Neural cell (in vitro differentiated cells): ENCODE measurements at regions not wholly inside any gene's neighbourhood (a gene's known extent, or its start where the extent isn't known, plus 50 kb on each side); places are given as distances from the start of the nearest gene placed in this dataset.

Experiments used
- H2AFZ ChIP-seq: fragments of 200-600, 300-800 bp; sonication (generic), shearing (Covaris generic); 2 replicates; pipeline ENCODE4 v1.6.0; 2014; ENCODE audit warnings: low read depth, mild to moderate bottlenecking, antibody characterized with exemption, low read length, moderate library complexity
- H3F3A ChIP-seq: fragments of 200-600 bp; shearing (Covaris generic); 2 replicates; pipeline ENCODE4 v1.6.1; 2016; ENCODE audit warnings: mild to moderate bottlenecking, moderate library complexity, mixed read lengths, antibody characterized with exemption, low read length; ENCODE audit not compliant: insufficient read depth, poor library complexity, severe bottlenecking
- H3K27ac ChIP-seq: fragments of 200-600, 300-800 bp; sonication (generic), shearing (Covaris generic); 2 replicates; pipeline ENCODE4 v1.5.1; 2014; ENCODE audit warnings: mild to moderate bottlenecking, low read length, moderate library complexity
- H3K27me3 ChIP-seq: fragments of 300-800, 200-600 bp; sonication (generic), shearing (Covaris generic); 2 replicates; pipeline ENCODE4 v1.6.0; 2014; ENCODE audit warnings: mild to moderate bottlenecking, low read depth, low read length, moderate library complexity; ENCODE audit not compliant: insufficient read depth
- H3K36me3 ChIP-seq: fragments of 300-800, 200-600 bp; sonication (generic), shearing (Covaris generic); 2 replicates; pipeline ENCODE4 v1.5.1; 2014; ENCODE audit warnings: mild to moderate bottlenecking, antibody characterized with exemption, low read length, moderate library complexity; ENCODE audit not compliant: insufficient read depth
- H3K4me2 ChIP-seq: fragments of 300-800, 200-600 bp; sonication (generic), shearing (Covaris generic); 2 replicates; pipeline ENCODE4 v1.6.0; 2014; ENCODE audit warnings: mild to moderate bottlenecking, low read length
- H3K4me3 ChIP-seq: fragments of 300-800, 200-600 bp; sonication (generic), shearing (Covaris generic); 2 replicates; pipeline ENCODE4 v1.5.1; 2014; ENCODE audit warnings: mild to moderate bottlenecking, low read length, moderate library complexity
- H3K79me2 ChIP-seq: fragments of 200-600 bp; shearing (Covaris generic); replicated peaks from 2 replicates; pipeline ENCODE4 v1.6.0; 2014; ENCODE audit warnings: mild to moderate bottlenecking, low read length, moderate library complexity; ENCODE audit not compliant: insufficient read depth
- H3K9ac ChIP-seq: fragments of 300-800, 200-600 bp; sonication (generic), shearing (Covaris generic); 2 replicates; pipeline ENCODE4 v1.6.1; 2016; ENCODE audit warnings: mild to moderate bottlenecking, low read length, mixed read lengths
- H3K9me2 ChIP-seq: fragments of 200-600 bp; shearing (Covaris generic); 2 replicates; pipeline ENCODE4 v1.6.1; 2016; ENCODE audit warnings: mild to moderate bottlenecking, low read length, mixed read lengths; ENCODE audit not compliant: insufficient read depth
- H3K9me3 ChIP-seq: fragments of 200-600, 300-800 bp; sonication (generic), shearing (Covaris generic); 2 replicates; pipeline ENCODE4 v1.6.1; 2016; ENCODE audit warnings: mild to moderate bottlenecking, mixed run types, low read length, moderate library complexity, mixed read lengths
- H4K20me1 ChIP-seq: fragments of 200-600 bp; shearing (Covaris generic); 2 replicates; pipeline ENCODE4 v1.6.1; 2016; ENCODE audit warnings: mild to moderate bottlenecking, mixed run types; ENCODE audit not compliant: insufficient read depth
- CTCF ChIP-seq: fragments of 450-650 bp; IDR thresholded peaks from 2 replicates; pipeline ENCODE4 v1.5.1; 2014; ENCODE audit warnings: antibody characterized with exemption, mild to moderate bottlenecking, moderate library complexity; ENCODE audit not compliant: poor library complexity, severe bottlenecking
- EP300 ChIP-seq: fragments of 450-650 bp; conservative IDR thresholded peaks from 2 replicates; pipeline ENCODE4 v1.6.1; 2014; ENCODE audit warnings: antibody characterized with exemption, mild to moderate bottlenecking, moderate library complexity; ENCODE audit not compliant: poor library complexity, severe bottlenecking
- EZH2 ChIP-seq: fragments of 200-600, 300-800 bp; shearing (Covaris generic), sonication (generic); IDR thresholded peaks from 2 replicates; pipeline ENCODE4 v1.6.1; 2014; ENCODE audit warnings: antibody characterized with exemption, low read length, borderline replicate concordance, mild to moderate bottlenecking; ENCODE audit not compliant: insufficient read depth, poor library complexity, severe bottlenecking
- MXI1 ChIP-seq: fragments of 450-650 bp; conservative IDR thresholded peaks from 2 replicates; pipeline ENCODE4 v1.6.1; 2014; ENCODE audit warnings: antibody characterized with exemption, mild to moderate bottlenecking; ENCODE audit not compliant: poor library complexity, severe bottlenecking
- POLR2AphosphoS5 ChIP-seq: IDR thresholded peaks from 2 replicates; pipeline ENCODE4 v1.6.1; 2012
- RAD21 ChIP-seq: fragments of 450-650 bp; conservative IDR thresholded peaks from 2 replicates; pipeline ENCODE4 v1.6.1; 2014; ENCODE audit warnings: antibody characterized with exemption, mild to moderate bottlenecking, moderate library complexity
- REST ChIP-seq: IDR thresholded peaks from 2 replicates; pipeline ENCODE4 v1.6.1; 2012; ENCODE audit warnings: borderline replicate concordance
- SMC3 ChIP-seq: fragments of 450-650 bp; conservative IDR thresholded peaks from 2 replicates; pipeline ENCODE4 v1.6.1; 2014; ENCODE audit warnings: antibody characterized with exemption, mild to moderate bottlenecking, moderate library complexity; ENCODE audit not compliant: poor library complexity
- TAF1 ChIP-seq: IDR thresholded peaks from 2 replicates; pipeline ENCODE4 v1.6.1; 2012; ENCODE audit warnings: low read depth

- Histone ChIP-seq H3K9ac (no peak overlapping the region), H3K36me3 (no peaks in the 10 kb centered on the region), H3K4me3 (no peak overlapping the region), H3K79me2 (no peaks in the 10 kb centered on the region), H3K4me2 (no peak overlapping the region), H2AFZ (no peak overlapping the region), H3K9me2 (no peaks in the 10 kb centered on the region), H4K20me1 (no peaks in the 10 kb centered on the region), H3K9me3 (no peaks in the 10 kb centered on the region), H3K27ac (no peak overlapping the region), H3F3A (no peaks in the 10 kb centered on the region), H3K27me3 (no peaks in the 10 kb centered on the region)
- no peak for TF ChIP-seq RAD21
- no peak for TF ChIP-seq REST
These were observed 88.0 kb upstream of the FRY start for GRCh38 chr13:31943591-31943990.

- Histone ChIP-seq H3K9me3 (no peaks in the 10 kb centered on the region), H3K4me3 (no peak overlapping the region), H3F3A (no peaks in the 10 kb centered on the region), H3K4me2 (no peak overlapping the region), H3K27me3 (no peaks in the 10 kb centered on the region), H4K20me1 (no peaks in the 10 kb centered on the region), H3K27ac (no peak overlapping the region), H2AFZ (no peak overlapping the region), H3K36me3 (no peaks in the 10 kb centered on the region), H3K9ac (no peak overlapping the region), H3K79me2 (no peaks in the 10 kb centered on the region), H3K9me2 (no peaks in the 10 kb centered on the region)
- no peak for TF ChIP-seq MXI1
These were observed 87.1 kb upstream of the FRY start for GRCh38 chr13:31944262-31945160.

- Histone ChIP-seq H3K9me3 (no peaks in the 10 kb centered on the region), H3K27me3 (no peaks in the 10 kb centered on the region), H3K9me2 (no peaks in the 10 kb centered on the region), H3K4me2 (no peak overlapping the region), H3K4me3 (no peak overlapping the region), H3K9ac (no peak overlapping the region), H4K20me1 (no peaks in the 10 kb centered on the region), H2AFZ (no peak overlapping the region), H3K27ac (no peak overlapping the region), H3K36me3 (no peaks in the 10 kb centered on the region), H3K79me2 (no peaks in the 10 kb centered on the region), H3F3A (no peaks in the 10 kb centered on the region)
- no peak for TF ChIP-seq REST
- no peak for TF ChIP-seq MXI1
- TF ChIP-seq RAD21, result no peak
- no peak for TF ChIP-seq TAF1
- TF ChIP-seq SMC3, result no peak
- TF ChIP-seq POLR2AphosphoS5, result no peak
- TF ChIP-seq EP300, result no peak
- TF ChIP-seq CTCF, result no peak
- TF ChIP-seq EZH2, result no peak
These were observed 86.2 kb upstream of the FRY start for GRCh38 chr13:31945202-31945961.
